ENCODE measurements at regions not wholly inside any gene's neighbourhood (a gene's known extent, or its start where the extent isn't known, plus 50 kb on each side); places are given as distances from the start of the nearest gene placed in this dataset.

- no peaks in the 10 kb centered on the region for H3K36me3 ChIP-seq (ENCODE audit: insufficient read depth, low read length)
- FAIRE-seq (no peak), DNase-seq (ENCODE audit: low read depth) (no peak)
- H3K27me3 Mint-ChIP-seq (ENCODE audit: low read depth, unreplicated experiment), result no peaks in the 10 kb centered on the region
- H3K36me3 Mint-ChIP-seq (ENCODE audit: low read depth, unreplicated experiment), result no peaks in the 10 kb centered on the region
- H3K27ac Mint-ChIP-seq (ENCODE audit: unreplicated experiment), result no peak overlapping the region
- no peak overlapping the region for H3K9ac ChIP-seq (ENCODE audit: low read length)
- TF ChIP-seq EZH2 (IDR thresholded peaks at IDR 0.05; ENCODE audit: insufficient read depth, low read length), result no peak
- TF ChIP-seq, protein P1, sequence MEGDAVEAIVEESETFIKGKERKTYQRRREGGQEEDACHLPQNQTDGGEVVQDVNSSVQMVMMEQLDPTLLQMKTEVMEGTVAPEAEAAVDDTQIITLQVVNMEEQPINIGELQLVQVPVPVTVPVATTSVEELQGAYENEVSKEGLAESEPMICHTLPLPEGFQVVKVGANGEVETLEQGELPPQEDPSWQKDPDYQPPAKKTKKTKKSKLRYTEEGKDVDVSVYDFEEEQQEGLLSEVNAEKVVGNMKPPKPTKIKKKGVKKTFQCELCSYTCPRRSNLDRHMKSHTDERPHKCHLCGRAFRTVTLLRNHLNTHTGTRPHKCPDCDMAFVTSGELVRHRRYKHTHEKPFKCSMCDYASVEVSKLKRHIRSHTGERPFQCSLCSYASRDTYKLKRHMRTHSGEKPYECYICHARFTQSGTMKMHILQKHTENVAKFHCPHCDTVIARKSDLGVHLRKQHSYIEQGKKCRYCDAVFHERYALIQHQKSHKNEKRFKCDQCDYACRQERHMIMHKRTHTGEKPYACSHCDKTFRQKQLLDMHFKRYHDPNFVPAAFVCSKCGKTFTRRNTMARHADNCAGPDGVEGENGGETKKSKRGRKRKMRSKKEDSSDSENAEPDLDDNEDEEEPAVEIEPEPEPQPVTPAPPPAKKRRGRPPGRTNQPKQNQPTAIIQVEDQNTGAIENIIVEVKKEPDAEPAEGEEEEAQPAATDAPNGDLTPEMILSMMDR (IDR thresholded peaks at IDR 0.05; ENCODE audit: insufficient read depth, low read depth, low read length), result no peak
- H3K4me3 Mint-ChIP-seq (ENCODE audit: unreplicated experiment), result no peak overlapping the region
- no peak overlapping the region for H3K27ac ChIP-seq (ENCODE audit: low read depth, low read length)
- no peaks in the 10 kb centered on the region for H3K9me3 ChIP-seq (ENCODE audit: insufficient read depth, low read depth, low read length)
- H2AFZ ChIP-seq (ENCODE audit: low read depth, low read length), result no peak overlapping the region
- no peaks in the 10 kb centered on the region for H4K20me1 ChIP-seq (ENCODE audit: insufficient read depth, low read length)
- H3K4me2 ChIP-seq (ENCODE audit: low read length), result no peak overlapping the region
- no peak overlapping the region for H3K4me3 ChIP-seq (ENCODE audit: insufficient read depth, low read depth, low read length)
- H3K9me3 Mint-ChIP-seq (ENCODE audit: unreplicated experiment), result no peaks in the 10 kb centered on the region
- H3K4me1 ChIP-seq (ENCODE audit: insufficient read depth, low read length), result no peaks in the 10 kb centered on the region
- no peaks in the 10 kb centered on the region for H3K4me1 Mint-ChIP-seq (ENCODE audit: low read depth, unreplicated experiment)
- no peaks in the 10 kb centered on the region for H3K79me2 ChIP-seq (ENCODE audit: insufficient read depth, low read length)
- H3K27me3 ChIP-seq (ENCODE audit: insufficient read depth, low read length), result no peaks in the 10 kb centered on the region
Measured at GRCh38 chr4:29151584-29151983, 1568.6 kb upstream of the PCDH7 start.

GRCh38 chr4:29153642-29154041, 1566.5 kb upstream of the PCDH7 start:
- Mint-ChIP-seq H3K27ac (ENCODE audit: unreplicated experiment) (no peak overlapping the region), H3K36me3 (ENCODE audit: low read depth, unreplicated experiment) (no peaks in the 10 kb centered on the region), H3K9me3 (ENCODE audit: unreplicated experiment) (peaks cover 2% of the 10 kb centered on the region), H3K27me3 (ENCODE audit: low read depth, unreplicated experiment) (no peaks in the 10 kb centered on the region), H3K4me1 (ENCODE audit: low read depth, unreplicated experiment) (no peaks in the 10 kb centered on the region), H3K4me3 (ENCODE audit: unreplicated experiment) (no peak overlapping the region)
- H3K27me3 ChIP-seq (ENCODE audit: insufficient read depth, low read length), result no peaks in the 10 kb centered on the region
- H3K4me1 ChIP-seq (ENCODE audit: insufficient read depth, low read length), result no peaks in the 10 kb centered on the region
- no peak for FAIRE-seq
- no peaks in the 10 kb centered on the region for H3K79me2 ChIP-seq (ENCODE audit: insufficient read depth, low read length)
- no peaks in the 10 kb centered on the region for H3K9me3 ChIP-seq (ENCODE audit: insufficient read depth, low read depth, low read length)
- no peaks in the 10 kb centered on the region for H4K20me1 ChIP-seq (ENCODE audit: insufficient read depth, low read length)
- no peak for TF ChIP-seq EZH2 (IDR thresholded peaks at IDR 0.05; ENCODE audit: insufficient read depth, low read length)
- TF ChIP-seq, protein P1 (IDR thresholded peaks at IDR 0.05; ENCODE audit: insufficient read depth, low read depth, low read length), result no peak
- H3K4me2 ChIP-seq (ENCODE audit: low read length), result no peak overlapping the region
- H3K36me3 ChIP-seq (ENCODE audit: insufficient read depth, low read length), result no peaks in the 10 kb centered on the region
- H3K4me3 ChIP-seq (ENCODE audit: insufficient read depth, low read depth, low read length), result no peak overlapping the region
- peak overlapping the region; percentile 13 for H2AFZ ChIP-seq (ENCODE audit: low read depth, low read length)
- no peak overlapping the region for H3K9ac ChIP-seq (ENCODE audit: low read length)
- DNase-seq (ENCODE audit: low read depth), result no peak
- H3K27ac ChIP-seq (ENCODE audit: low read depth, low read length), result no peak overlapping the region

- Mint-ChIP-seq H3K4me3 (ENCODE audit: unreplicated experiment) (no peak overlapping the region), H3K9me3 (ENCODE audit: unreplicated experiment) (peaks cover 1% of the 10 kb centered on the region), H3K27me3 (ENCODE audit: low read depth, unreplicated experiment) (no peaks in the 10 kb centered on the region), H3K27ac (ENCODE audit: unreplicated experiment) (no peak overlapping the region), H3K4me1 (ENCODE audit: low read depth, unreplicated experiment) (no peaks in the 10 kb centered on the region), H3K36me3 (ENCODE audit: low read depth, unreplicated experiment) (no peaks in the 10 kb centered on the region)
- Histone ChIP-seq H3K9me3 (ENCODE audit: insufficient read depth, low read depth, low read length) (no peaks in the 10 kb centered on the region), H3K27me3 (ENCODE audit: insufficient read depth, low read length) (no peaks in the 10 kb centered on the region), H3K4me2 (ENCODE audit: low read length) (no peak overlapping the region), H3K4me3 (ENCODE audit: insufficient read depth, low read depth, low read length) (no peak overlapping the region), H3K4me1 (ENCODE audit: insufficient read depth, low read length) (no peaks in the 10 kb centered on the region), H3K36me3 (ENCODE audit: insufficient read depth, low read length) (no peaks in the 10 kb centered on the region), H3K9ac (ENCODE audit: low read length) (no peak overlapping the region), H4K20me1 (ENCODE audit: insufficient read depth, low read length) (no peaks in the 10 kb centered on the region), H2AFZ (ENCODE audit: low read depth, low read length) (no peak overlapping the region), H3K79me2 (ENCODE audit: insufficient read depth, low read length) (no peaks in the 10 kb centered on the region), H3K27ac (ENCODE audit: low read depth, low read length) (no peak overlapping the region)
- FAIRE-seq (no peak), DNase-seq (ENCODE audit: low read depth) (no peak)
- TF ChIP-seq EZH2 (IDR thresholded peaks at IDR 0.05; ENCODE audit: insufficient read depth, low read length), result no peak
- TF ChIP-seq, protein P1 (IDR thresholded peaks at IDR 0.05; ENCODE audit: insufficient read depth, low read depth, low read length), result no peak
Measured at GRCh38 chr4:29175291-29175690, 1544.9 kb upstream of the PCDH7 start.

All from astrocyte (in vitro differentiated cells and primary cell).